OCI-M1 (cell line): ENCODE measurements at regions not wholly inside any gene's neighbourhood (a gene's known extent, or its start where the extent isn't known, plus 50 kb on each side); places are given as distances from the start of the nearest gene placed in this dataset.

Source experiments
- DNase-seq: peaks from one replicate; lab custom pipeline; 2025; lab: John Stamatoyannopoulos, UW

- peak; percentile 12 for DNase-seq
These were observed 157.7 kb downstream of the GIPC2 start for GRCh38 chr1:78203410-78203982.

GRCh38 chr1:78210175-78210574, 164.4 kb downstream of the GIPC2 start:
- DNase-seq, result no peak

GRCh38 chr1:78211483-78212092, 165.8 kb downstream of the GIPC2 start:
- no peak for DNase-seq

GRCh38 chr1:78214334-78214733, 168.6 kb downstream of the GIPC2 start:
- no peak for DNase-seq

GRCh38 chr1:78222225-78222959, 176.6 kb downstream of the GIPC2 start:
- DNase-seq, result no peak

- no peak for DNase-seq
These were observed 177.2 kb downstream of the GIPC2 start for GRCh38 chr1:78222960-78223358.

GRCh38 chr1:78223417-78224215, 177.8 kb downstream of the GIPC2 start:
- no peak for DNase-seq

- no peak for DNase-seq
These were observed 178.6 kb downstream of the GIPC2 start for GRCh38 chr1:78224246-78224785.

- DNase-seq, result no peak
These were observed 179.2 kb downstream of the GIPC2 start for GRCh38 chr1:78224861-78225552.

GRCh38 chr1:78226784-78227183, 181.0 kb downstream of the GIPC2 start:
- no peak for DNase-seq

- no peak for DNase-seq
These were observed 182.2 kb downstream of the GIPC2 start for GRCh38 chr1:78227705-78228635.

- no peak for DNase-seq
These were observed 183.6 kb downstream of the GIPC2 start for GRCh38 chr1:78229344-78229743.

GRCh38 chr1:78231477-78231876, 185.7 kb downstream of the GIPC2 start:
- DNase-seq, result no peak

GRCh38 chr1:78231894-78232293, 186.1 kb downstream of the GIPC2 start:
- no peak for DNase-seq

GRCh38 chr1:78232630-78233029, 186.9 kb downstream of the GIPC2 start:
- no peak for DNase-seq

GRCh38 chr1:78234496-78234895, 188.7 kb downstream of the GIPC2 start:
- DNase-seq, result no peak

GRCh38 chr1:78236716-78237115, 190.9 kb downstream of the GIPC2 start:
- no peak for DNase-seq

GRCh38 chr1:78237364-78237916, 191.7 kb downstream of the GIPC2 start:
- DNase-seq, result no peak

GRCh38 chr1:78240191-78240590, 194.4 kb downstream of the GIPC2 start:
- no peak for DNase-seq

- DNase-seq, result no peak
These were observed 195.0 kb downstream of the GIPC2 start for GRCh38 chr1:78240755-78241154.
